WTC11 (cell line): ENCODE measurements at regions not wholly inside any gene's neighbourhood (a gene's known extent, or its start where the extent isn't known, plus 50 kb on each side); places are given as distances from the start of the nearest gene placed in this dataset.

Experiments
- ATAC-seq: fragments of 200-7000 bp; cut with Tn5 transposase; 2 replicates; pipeline ENCODE4 v1.10.0; 2021; ENCODE audit warnings: mild to moderate bottlenecking, moderate library complexity
- CTCF ChIA-PET: fragments of 300-600 bp; sonication (Branson Sonifier 250); formaldehyde crosslinking; loops from one replicate; lab custom pipeline; 2021; ENCODE audit warnings: antibody characterized with exemption; lab: Charles Lee
- POLR2A ChIA-PET: fragments of 350-600 bp; sonication (Branson Sonifier 250); formaldehyde crosslinking; loops from one replicate; lab custom pipeline; 2021; ENCODE audit warnings: antibody characterized with exemption; lab: Charles Lee
- DNase-seq: peaks from one replicate; pipeline ENCODE4 v3.0.0; 2021; ENCODE audit warnings: low spot score
- H3K27ac Mint-ChIP-seq: 2 replicates; pipeline ENCODE4 v1.8.0; 2021; ENCODE audit warnings: mixed read lengths
- H3K27me3 Mint-ChIP-seq: 2 replicates; pipeline ENCODE4 v1.8.0; 2021; ENCODE audit warnings: low read depth, mild to moderate bottlenecking, moderate library complexity, mixed read lengths
- H3K36me3 Mint-ChIP-seq: 2 replicates; pipeline ENCODE4 v1.8.0; 2021; ENCODE audit warnings: mixed read lengths
- H3K4me1 Mint-ChIP-seq: 2 replicates; pipeline ENCODE4 v1.8.0; 2022; ENCODE audit warnings: mixed read lengths
- H3K4me3 Mint-ChIP-seq: 2 replicates; pipeline ENCODE4 v1.8.0; 2021; ENCODE audit warnings: mild to moderate bottlenecking, moderate library complexity, mixed read lengths
- H3K9me3 Mint-ChIP-seq: 2 replicates; pipeline ENCODE4 v1.8.0; 2021; ENCODE audit warnings: mixed read lengths
- CTCF ChIP-seq: fragments of 200-600 bp; IDR thresholded peaks from 2 replicates; pipeline ENCODE4 v1.8.0; 2022; ENCODE audit warnings: antibody characterized with exemption
- FOXJ3 ChIP-seq: sonication (generic); formaldehyde crosslinking; IDR thresholded peaks from 2 replicates; pipeline ENCODE4 v1.9.0; 2021; ENCODE audit warnings: missing genetic modification reagents, mild to moderate bottlenecking, borderline replicate concordance
- HMGXB4 ChIP-seq: sonication (generic); formaldehyde crosslinking; IDR thresholded peaks from 2 replicates; pipeline ENCODE4 v1.8.1; 2023; ENCODE audit warnings: mild to moderate bottlenecking, moderate library complexity, missing genetic modification reagents
- IRF2 ChIP-seq: sonication (generic); formaldehyde crosslinking; IDR thresholded peaks from 2 replicates; pipeline ENCODE4 v1.8.0; 2022; ENCODE audit warnings: low read depth, missing genetic modification reagents, borderline replicate concordance
- JUN ChIP-seq: sonication (generic); formaldehyde crosslinking; IDR thresholded peaks from 2 replicates; pipeline ENCODE4 v1.8.0; 2023; ENCODE audit warnings: mild to moderate bottlenecking, missing genetic modification reagents
- SMAD3 ChIP-seq: sonication (generic); formaldehyde crosslinking; IDR thresholded peaks from 2 replicates; pipeline ENCODE4 v1.8.0; 2022; ENCODE audit warnings: missing genetic modification reagents, mild to moderate bottlenecking, borderline replicate concordance
- TEAD1 ChIP-seq: sonication (generic); formaldehyde crosslinking; IDR thresholded peaks from 2 replicates; pipeline ENCODE4 v1.8.0; 2022; ENCODE audit warnings: mild to moderate bottlenecking, missing genetic modification reagents
- USF1 ChIP-seq: sonication (generic); formaldehyde crosslinking; IDR thresholded peaks from 2 replicates; pipeline ENCODE4 v1.8.0; 2022; ENCODE audit warnings: mild to moderate bottlenecking, missing genetic modification reagents
- ZNF232 ChIP-seq: sonication (generic); formaldehyde crosslinking; IDR thresholded peaks from 2 replicates; pipeline ENCODE4 v1.8.0; 2022; ENCODE audit warnings: mild to moderate bottlenecking, missing genetic modification reagents
- ZNF263 ChIP-seq: sonication (generic); formaldehyde crosslinking; IDR thresholded peaks from 2 replicates; pipeline ENCODE4 v1.8.1; 2022; ENCODE audit warnings: low read depth, mild to moderate bottlenecking, moderate library complexity, missing genetic modification reagents
- ZNF416 ChIP-seq: fragments of 250-450 bp; sonication (Bioruptor Pico); IDR thresholded peaks from 2 replicates; pipeline ENCODE4 v1.9.0; 2021; ENCODE audit warnings: mild to moderate bottlenecking, inconsistent platforms
- TF ChIP-seq, protein P1 (sequence below): sonication (generic); formaldehyde crosslinking; IDR thresholded peaks from 2 replicates; pipeline ENCODE4 v1.8.1; 2023; ENCODE audit warnings: mild to moderate bottlenecking, missing genetic modification reagents, moderate library complexity
- TF ChIP-seq, protein P2 (sequence below): sonication (generic); formaldehyde crosslinking; IDR thresholded peaks from 2 replicates; pipeline ENCODE4 v1.8.0; 2022; ENCODE audit warnings: missing genetic modification reagents
- TF ChIP-seq, protein P3 (sequence below): sonication (generic); formaldehyde crosslinking; IDR thresholded peaks from 2 replicates; pipeline ENCODE4 v1.8.0; 2022; ENCODE audit warnings: mild to moderate bottlenecking, missing genetic modification reagents
- TF ChIP-seq, protein P4 (sequence below): sonication (generic); formaldehyde crosslinking; IDR thresholded peaks from 2 replicates; pipeline ENCODE4 v1.8.0; 2023; ENCODE audit warnings: missing genetic modification reagents, mild to moderate bottlenecking, borderline replicate concordance

GRCh38 chr11:69917529-69917928, 98.3 kb upstream of the FGF3 start:
- Mint-ChIP-seq H3K27ac (no peak overlapping the region), H3K4me1 (0 out of 2 replicates have a peak, but pooled peaks cover 3% of the 10 kb centered on the region)
- CTCF ChIA-PET: interaction anchor here (1.3 to 2.7 kb wide), 13 partner anchors 11 to 274 kb away, joined by 3 to 36 read pairs (median 11); no protein-coding TSS in a partner anchor

GRCh38 chr11:69918231-69918937, 99.2 kb upstream of the FGF3 start:
- Mint-ChIP-seq H3K27me3 (peaks cover 32% of the 10 kb centered on the region), H3K4me3 (no peak overlapping the region), H3K9me3 (no peaks in the 10 kb centered on the region), H3K36me3 (no peaks in the 10 kb centered on the region), H3K27ac (no peak overlapping the region)
- CTCF ChIA-PET: interaction anchor here (0.6 to 3.4 kb wide), 67 partner anchors 8 to 338 kb away, joined by 3 to 42 read pairs (median 5); partner anchors contain the start of gene FADD
- DNase-seq: peak; percentile 10
- no peak for TF ChIP-seq FOXJ3 (CRISPR knock-in tag)
- TF ChIP-seq JUN (CRISPR knock-in tag): no peak
- no peak for TF ChIP-seq ZNF416
- TF ChIP-seq, protein P1, sequence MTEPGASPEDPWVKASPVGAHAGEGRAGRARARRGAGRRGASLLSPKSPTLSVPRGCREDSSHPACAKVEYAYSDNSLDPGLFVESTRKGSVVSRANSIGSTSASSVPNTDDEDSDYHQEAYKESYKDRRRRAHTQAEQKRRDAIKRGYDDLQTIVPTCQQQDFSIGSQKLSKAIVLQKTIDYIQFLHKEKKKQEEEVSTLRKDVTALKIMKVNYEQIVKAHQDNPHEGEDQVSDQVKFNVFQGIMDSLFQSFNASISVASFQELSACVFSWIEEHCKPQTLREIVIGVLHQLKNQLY: no peak
- TF ChIP-seq, protein P2, sequence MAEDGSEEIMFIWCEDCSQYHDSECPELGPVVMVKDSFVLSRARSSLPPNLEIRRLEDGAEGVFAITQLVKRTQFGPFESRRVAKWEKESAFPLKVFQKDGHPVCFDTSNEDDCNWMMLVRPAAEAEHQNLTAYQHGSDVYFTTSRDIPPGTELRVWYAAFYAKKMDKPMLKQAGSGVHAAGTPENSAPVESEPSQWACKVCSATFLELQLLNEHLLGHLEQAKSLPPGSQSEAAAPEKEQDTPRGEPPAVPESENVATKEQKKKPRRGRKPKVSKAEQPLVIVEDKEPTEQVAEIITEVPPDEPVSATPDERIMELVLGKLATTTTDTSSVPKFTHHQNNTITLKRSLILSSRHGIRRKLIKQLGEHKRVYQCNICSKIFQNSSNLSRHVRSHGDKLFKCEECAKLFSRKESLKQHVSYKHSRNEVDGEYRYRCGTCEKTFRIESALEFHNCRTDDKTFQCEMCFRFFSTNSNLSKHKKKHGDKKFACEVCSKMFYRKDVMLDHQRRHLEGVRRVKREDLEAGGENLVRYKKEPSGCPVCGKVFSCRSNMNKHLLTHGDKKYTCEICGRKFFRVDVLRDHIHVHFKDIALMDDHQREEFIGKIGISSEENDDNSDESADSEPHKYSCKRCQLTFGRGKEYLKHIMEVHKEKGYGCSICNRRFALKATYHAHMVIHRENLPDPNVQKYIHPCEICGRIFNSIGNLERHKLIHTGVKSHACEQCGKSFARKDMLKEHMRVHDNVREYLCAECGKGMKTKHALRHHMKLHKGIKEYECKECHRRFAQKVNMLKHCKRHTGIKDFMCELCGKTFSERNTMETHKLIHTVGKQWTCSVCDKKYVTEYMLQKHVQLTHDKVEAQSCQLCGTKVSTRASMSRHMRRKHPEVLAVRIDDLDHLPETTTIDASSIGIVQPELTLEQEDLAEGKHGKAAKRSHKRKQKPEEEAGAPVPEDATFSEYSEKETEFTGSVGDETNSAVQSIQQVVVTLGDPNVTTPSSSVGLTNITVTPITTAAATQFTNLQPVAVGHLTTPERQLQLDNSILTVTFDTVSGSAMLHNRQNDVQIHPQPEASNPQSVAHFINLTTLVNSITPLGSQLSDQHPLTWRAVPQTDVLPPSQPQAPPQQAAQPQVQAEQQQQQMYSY (CRISPR knock-in tag): 0 out of 2 replicates have a peak, but pooled peaks have one; percentile 35
- TF ChIP-seq, protein P3, sequence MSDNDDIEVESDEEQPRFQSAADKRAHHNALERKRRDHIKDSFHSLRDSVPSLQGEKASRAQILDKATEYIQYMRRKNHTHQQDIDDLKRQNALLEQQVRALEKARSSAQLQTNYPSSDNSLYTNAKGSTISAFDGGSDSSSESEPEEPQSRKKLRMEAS: 0 out of 2 replicates have a peak, but pooled peaks have one; percentile 43
- TF ChIP-seq TEAD1 (CRISPR knock-in tag): no peak
- TF ChIP-seq ZNF263 (CRISPR knock-in tag): no peak
- no peak for TF ChIP-seq SMAD3
- TF ChIP-seq USF1: no peak
- TF ChIP-seq, all 79 proteins: peak for 2
- ATAC-seq: no peak
- POLR2A ChIA-PET: no interaction called here
- H3K4me1 Mint-ChIP-seq: 0 out of 2 replicates have a peak, but pooled peaks cover 3% of the 10 kb centered on the region

More at GRCh38 chr11:69917529-69917928, 98.3 kb upstream of the FGF3 start:
- H3K36me3 Mint-ChIP-seq: no peaks in the 10 kb centered on the region
- POLR2A ChIA-PET: no interaction called here
- no peak for ATAC-seq
- DNase-seq: no peak
- H3K4me3 Mint-ChIP-seq: no peak overlapping the region
- H3K27me3 Mint-ChIP-seq: peaks cover 32% of the 10 kb centered on the region
- no peaks in the 10 kb centered on the region for H3K9me3 Mint-ChIP-seq
- TF ChIP-seq ZNF232 (CRISPR knock-in tag) (no peak), IRF2 (no peak)

DNA sequence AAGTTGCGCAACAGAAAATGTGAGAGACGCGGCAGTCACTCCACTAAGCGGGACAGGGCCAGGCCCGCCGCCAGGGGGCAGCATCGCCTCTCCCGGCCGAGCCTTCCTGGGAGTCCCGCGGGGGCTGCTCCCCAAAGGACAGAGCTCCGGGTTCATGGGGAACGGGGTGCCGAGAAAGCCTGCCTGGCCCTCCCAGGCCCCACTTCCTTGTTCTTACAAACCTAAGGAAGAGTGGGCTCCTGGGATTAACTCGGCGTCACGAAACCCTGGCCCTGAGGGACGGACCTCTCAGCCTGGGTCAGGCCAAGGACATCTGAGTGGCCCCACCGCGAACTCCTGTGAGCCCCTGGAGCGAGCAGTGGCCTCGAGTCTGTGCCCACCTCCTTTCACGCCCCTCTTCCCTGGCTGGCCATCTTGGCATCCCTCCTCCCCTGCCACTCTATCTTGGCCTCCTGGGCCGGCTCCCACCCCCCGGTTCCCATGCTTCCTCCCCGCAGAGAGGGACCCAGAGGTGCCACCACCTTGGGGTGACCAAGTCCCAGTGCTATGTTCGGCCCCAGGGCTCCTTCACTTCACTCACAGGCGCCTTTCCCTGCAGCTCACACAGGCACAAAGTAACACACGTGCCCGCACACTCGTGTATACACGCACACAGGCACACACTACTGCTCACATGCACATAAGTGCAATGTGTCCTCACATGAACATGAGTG, 99.9 kb upstream of the FGF3 start:
- Mint-ChIP-seq H3K9me3 (no peaks in the 10 kb centered on the region), H3K36me3 (no peaks in the 10 kb centered on the region), H3K4me3 (no peak overlapping the region), H3K27ac (no peak overlapping the region), H3K27me3 (peaks cover 32% of the 10 kb centered on the region), H3K4me1 (0 out of 2 replicates have a peak, but pooled peaks cover 3% of the 10 kb centered on the region)
- peak; percentile 21; the same call in 1 of the 2 replicates for TF ChIP-seq HMGXB4 (CRISPR knock-in tag)
- TF ChIP-seq, protein P4, sequence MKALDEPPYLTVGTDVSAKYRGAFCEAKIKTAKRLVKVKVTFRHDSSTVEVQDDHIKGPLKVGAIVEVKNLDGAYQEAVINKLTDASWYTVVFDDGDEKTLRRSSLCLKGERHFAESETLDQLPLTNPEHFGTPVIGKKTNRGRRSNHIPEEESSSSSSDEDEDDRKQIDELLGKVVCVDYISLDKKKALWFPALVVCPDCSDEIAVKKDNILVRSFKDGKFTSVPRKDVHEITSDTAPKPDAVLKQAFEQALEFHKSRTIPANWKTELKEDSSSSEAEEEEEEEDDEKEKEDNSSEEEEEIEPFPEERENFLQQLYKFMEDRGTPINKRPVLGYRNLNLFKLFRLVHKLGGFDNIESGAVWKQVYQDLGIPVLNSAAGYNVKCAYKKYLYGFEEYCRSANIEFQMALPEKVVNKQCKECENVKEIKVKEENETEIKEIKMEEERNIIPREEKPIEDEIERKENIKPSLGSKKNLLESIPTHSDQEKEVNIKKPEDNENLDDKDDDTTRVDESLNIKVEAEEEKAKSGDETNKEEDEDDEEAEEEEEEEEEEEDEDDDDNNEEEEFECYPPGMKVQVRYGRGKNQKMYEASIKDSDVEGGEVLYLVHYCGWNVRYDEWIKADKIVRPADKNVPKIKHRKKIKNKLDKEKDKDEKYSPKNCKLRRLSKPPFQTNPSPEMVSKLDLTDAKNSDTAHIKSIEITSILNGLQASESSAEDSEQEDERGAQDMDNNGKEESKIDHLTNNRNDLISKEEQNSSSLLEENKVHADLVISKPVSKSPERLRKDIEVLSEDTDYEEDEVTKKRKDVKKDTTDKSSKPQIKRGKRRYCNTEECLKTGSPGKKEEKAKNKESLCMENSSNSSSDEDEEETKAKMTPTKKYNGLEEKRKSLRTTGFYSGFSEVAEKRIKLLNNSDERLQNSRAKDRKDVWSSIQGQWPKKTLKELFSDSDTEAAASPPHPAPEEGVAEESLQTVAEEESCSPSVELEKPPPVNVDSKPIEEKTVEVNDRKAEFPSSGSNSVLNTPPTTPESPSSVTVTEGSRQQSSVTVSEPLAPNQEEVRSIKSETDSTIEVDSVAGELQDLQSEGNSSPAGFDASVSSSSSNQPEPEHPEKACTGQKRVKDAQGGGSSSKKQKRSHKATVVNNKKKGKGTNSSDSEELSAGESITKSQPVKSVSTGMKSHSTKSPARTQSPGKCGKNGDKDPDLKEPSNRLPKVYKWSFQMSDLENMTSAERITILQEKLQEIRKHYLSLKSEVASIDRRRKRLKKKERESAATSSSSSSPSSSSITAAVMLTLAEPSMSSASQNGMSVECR (CRISPR knock-in tag): no peak
- peak; percentile 87 for TF ChIP-seq CTCF
- peak; percentile 93 for DNase-seq
- ChIA-PET POLR2A (interaction anchor here (0.5 kb wide), 1 partner anchor 20 kb away, joined by 4 read pairs; no protein-coding TSS in a partner anchor), CTCF (interaction anchor here (0.6 to 3.4 kb wide), 71 partner anchors 9 to 337 kb away, joined by 3 to 42 read pairs (median 5); partner anchors contain the start of gene FADD)
- peak; percentile 70 for ATAC-seq
